ENCODE measurements at regions not wholly inside any gene's neighbourhood (a gene's known extent, or its start where the extent isn't known, plus 50 kb on each side); places are given as distances from the start of the nearest gene placed in this dataset.

DNA sequence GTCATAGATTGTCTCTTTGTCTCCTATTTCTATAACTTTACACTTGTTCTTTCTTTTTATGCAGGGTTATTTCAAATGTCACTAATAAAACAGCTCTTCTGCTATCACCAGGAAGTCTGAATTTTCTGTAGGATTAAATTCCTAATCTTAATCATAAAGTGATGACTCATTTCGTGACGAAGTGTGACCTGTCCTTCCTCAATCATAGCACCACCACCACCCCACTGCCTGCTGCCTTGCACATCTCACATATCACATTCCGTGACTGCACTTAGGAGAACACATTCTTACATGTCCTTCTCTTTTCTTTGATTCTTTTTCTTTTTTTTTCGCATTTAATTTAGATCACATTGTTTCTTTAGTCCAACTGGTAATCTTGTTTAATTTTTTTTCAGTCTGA lies 57.7 kb upstream of the UGT2B7 start:
- no peaks in the 10 kb centered on the region for H3K4me1 Mint-ChIP-seq
- TF ChIP-seq, protein P1, sequence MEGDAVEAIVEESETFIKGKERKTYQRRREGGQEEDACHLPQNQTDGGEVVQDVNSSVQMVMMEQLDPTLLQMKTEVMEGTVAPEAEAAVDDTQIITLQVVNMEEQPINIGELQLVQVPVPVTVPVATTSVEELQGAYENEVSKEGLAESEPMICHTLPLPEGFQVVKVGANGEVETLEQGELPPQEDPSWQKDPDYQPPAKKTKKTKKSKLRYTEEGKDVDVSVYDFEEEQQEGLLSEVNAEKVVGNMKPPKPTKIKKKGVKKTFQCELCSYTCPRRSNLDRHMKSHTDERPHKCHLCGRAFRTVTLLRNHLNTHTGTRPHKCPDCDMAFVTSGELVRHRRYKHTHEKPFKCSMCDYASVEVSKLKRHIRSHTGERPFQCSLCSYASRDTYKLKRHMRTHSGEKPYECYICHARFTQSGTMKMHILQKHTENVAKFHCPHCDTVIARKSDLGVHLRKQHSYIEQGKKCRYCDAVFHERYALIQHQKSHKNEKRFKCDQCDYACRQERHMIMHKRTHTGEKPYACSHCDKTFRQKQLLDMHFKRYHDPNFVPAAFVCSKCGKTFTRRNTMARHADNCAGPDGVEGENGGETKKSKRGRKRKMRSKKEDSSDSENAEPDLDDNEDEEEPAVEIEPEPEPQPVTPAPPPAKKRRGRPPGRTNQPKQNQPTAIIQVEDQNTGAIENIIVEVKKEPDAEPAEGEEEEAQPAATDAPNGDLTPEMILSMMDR (conservative IDR thresholded peaks at IDR 0.05), result no peak
- no peak overlapping the region for H3K4me3 ChIP-seq (ENCODE audit: low read length)
- no peak overlapping the region for H3K27ac Mint-ChIP-seq
- H3K27me3 ChIP-seq (ENCODE audit: control insufficient read depth, insufficient read depth, low read length, poor library complexity, severe bottlenecking), result no peaks in the 10 kb centered on the region
- no peaks in the 10 kb centered on the region for H3K27me3 Mint-ChIP-seq (ENCODE audit: insufficient read depth)
- peaks cover 22% of the 10 kb centered on the region for H3K9me3 Mint-ChIP-seq
- H3K36me3 Mint-ChIP-seq (ENCODE audit: low read depth), result no peaks in the 10 kb centered on the region
- no peaks in the 10 kb centered on the region for H3K4me1 ChIP-seq (ENCODE audit: control insufficient read depth, insufficient read depth, low read length)
- H3K9ac ChIP-seq (ENCODE audit: extremely low read depth, low read length, poor library complexity, severe bottlenecking), result no peak overlapping the region
- peaks cover 26% of the 10 kb centered on the region for H3K9me3 ChIP-seq (ENCODE audit: control insufficient read depth, low read length)
- no peak overlapping the region for H3K4me3 Mint-ChIP-seq
- H3K27ac ChIP-seq (ENCODE audit: low read depth, low read length), result no peak overlapping the region
- H3K36me3 ChIP-seq (ENCODE audit: control insufficient read depth, insufficient read depth, low read length), result no peaks in the 10 kb centered on the region
- no peak for DNase-seq
- 91 to 94% methylated on average over 4 of the region's 4 CpGs for WGBS, 2 experiments (ENCODE audit: insufficient coverage in 1 of 2, insufficient read length in 1 of 2)

DNA sequence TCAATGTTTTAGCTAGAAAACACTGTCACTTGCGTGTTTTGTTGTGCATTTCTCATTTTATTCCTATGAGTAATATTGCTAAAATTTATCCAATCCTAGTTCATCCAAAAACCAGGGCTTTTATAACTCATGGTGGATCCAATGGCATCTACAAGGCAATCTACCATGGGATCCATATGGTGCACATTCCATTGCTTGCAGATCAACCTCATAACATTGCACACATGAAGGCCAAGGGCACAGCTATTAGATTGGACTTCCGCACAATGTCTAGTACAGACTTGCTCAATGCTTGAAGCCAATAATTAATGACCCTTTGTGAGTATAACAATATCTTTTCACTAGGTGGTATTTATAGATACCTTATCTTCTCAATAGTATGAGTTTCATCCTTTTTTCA lies 57.2 kb upstream of the UGT2B7 start:
- H3K36me3 Mint-ChIP-seq (ENCODE audit: low read depth), result no peaks in the 10 kb centered on the region
- H3K27me3 ChIP-seq (ENCODE audit: control insufficient read depth, insufficient read depth, low read length, poor library complexity, severe bottlenecking), result no peaks in the 10 kb centered on the region
- H3K27ac ChIP-seq (ENCODE audit: low read depth, low read length), result no peak overlapping the region
- no peaks in the 10 kb centered on the region for H3K36me3 ChIP-seq (ENCODE audit: control insufficient read depth, insufficient read depth, low read length)
- no peak overlapping the region for H3K27ac Mint-ChIP-seq
- no peak overlapping the region for H3K9ac ChIP-seq (ENCODE audit: extremely low read depth, low read length, poor library complexity, severe bottlenecking)
- H3K9me3 Mint-ChIP-seq, result peaks cover 17% of the 10 kb centered on the region
- no peaks in the 10 kb centered on the region for H3K4me1 ChIP-seq (ENCODE audit: control insufficient read depth, insufficient read depth, low read length)
- no peak overlapping the region for H3K4me3 Mint-ChIP-seq
- H3K4me3 ChIP-seq (ENCODE audit: low read length), result no peak overlapping the region
- H3K9me3 ChIP-seq (ENCODE audit: control insufficient read depth, low read length), result peaks cover 21% of the 10 kb centered on the region
- TF ChIP-seq, protein P1 (conservative IDR thresholded peaks at IDR 0.05), result no peak
- no peaks in the 10 kb centered on the region for H3K4me1 Mint-ChIP-seq
- WGBS, 2 experiments (ENCODE audit: insufficient coverage in 1 of 2, insufficient read length in 1 of 2), result 100% methylated on average over 1 to 2 of the region's 2 CpGs
- DNase-seq, result no peak
- no peaks in the 10 kb centered on the region for H3K27me3 Mint-ChIP-seq (ENCODE audit: insufficient read depth)

DNA sequence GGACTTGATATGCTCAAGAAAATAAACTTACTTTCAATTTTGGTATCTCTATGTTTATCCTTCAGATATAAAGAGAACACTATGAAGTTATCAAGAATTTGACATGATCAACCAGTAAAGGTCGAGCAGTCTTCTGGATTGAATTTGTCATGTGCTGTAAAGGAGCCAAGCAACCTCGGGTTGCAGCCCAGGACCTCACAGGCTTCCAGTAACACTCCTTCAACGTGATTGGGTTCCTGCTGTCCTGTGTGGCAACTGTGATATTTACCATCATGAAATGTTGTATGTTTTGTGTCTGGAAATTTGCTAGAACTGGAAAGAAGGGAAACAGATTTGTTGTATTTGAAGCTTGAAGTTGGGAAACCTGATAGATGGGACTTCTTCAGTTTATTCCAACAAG lies 52.0 kb upstream of the UGT2B7 start:
- Histone ChIP-seq H3K9me3 (ENCODE audit: control insufficient read depth, low read length) (peaks cover 3% of the 10 kb centered on the region), H3K4me3 (ENCODE audit: low read length) (no peak overlapping the region), H3K36me3 (ENCODE audit: control insufficient read depth, insufficient read depth, low read length) (no peaks in the 10 kb centered on the region), H3K9ac (ENCODE audit: extremely low read depth, low read length, poor library complexity, severe bottlenecking) (no peak overlapping the region), H3K27me3 (ENCODE audit: control insufficient read depth, insufficient read depth, low read length, poor library complexity, severe bottlenecking) (no peaks in the 10 kb centered on the region), H3K27ac (ENCODE audit: low read depth, low read length) (no peak overlapping the region), H3K4me1 (ENCODE audit: control insufficient read depth, insufficient read depth, low read length) (no peaks in the 10 kb centered on the region)
- no peaks in the 10 kb centered on the region for H3K36me3 Mint-ChIP-seq (ENCODE audit: low read depth)
- H3K4me1 Mint-ChIP-seq, result no peaks in the 10 kb centered on the region
- no peaks in the 10 kb centered on the region for H3K9me3 Mint-ChIP-seq
- no peak overlapping the region for H3K4me3 Mint-ChIP-seq
- TF ChIP-seq, protein P1 (conservative IDR thresholded peaks at IDR 0.05), result no peak
- H3K27me3 Mint-ChIP-seq (ENCODE audit: insufficient read depth), result no peaks in the 10 kb centered on the region
- no peak overlapping the region for H3K27ac Mint-ChIP-seq
- WGBS, 2 experiments (ENCODE audit: insufficient coverage in 1 of 2, insufficient read length in 1 of 2), result 90 to 100% methylated on average over 1 to 3 of the region's 3 CpGs
- no peak for DNase-seq

Data from endodermal cell (in vitro differentiated cells).